Limb (tissue), 2 donors: ENCODE measurements at regions not wholly inside any gene's neighbourhood (a gene's known extent, or its start where the extent isn't known, plus 50 kb on each side); places are given as distances from the start of the nearest gene placed in this dataset.

Source experiments
- DNase-seq, 2 donors: peaks; one replicate each; pipeline ENCODE4 v3.0.0-alpha.2; 2016; ENCODE audit errors: extremely low spot score in 2 of 2

DNA sequence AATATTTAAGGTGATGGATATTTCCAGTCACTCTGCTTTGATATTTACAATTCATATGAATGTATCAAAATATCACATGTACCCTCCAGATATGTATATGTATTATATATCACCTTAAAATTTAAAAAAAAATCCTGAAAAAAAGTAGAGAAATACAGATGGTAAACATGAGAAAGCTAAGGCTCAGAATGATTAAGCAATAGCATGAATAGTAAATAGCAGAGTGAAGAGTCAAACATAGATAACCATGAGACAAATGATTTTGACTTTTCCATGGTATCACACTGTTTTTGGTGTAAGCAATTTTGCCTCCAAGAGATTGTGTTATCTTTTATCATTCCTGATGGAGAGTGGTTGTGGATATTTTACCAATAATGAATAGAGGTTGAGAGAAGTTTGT, 868.8 kb downstream of the CDH11 start:
- no peak for DNase-seq

DNA sequence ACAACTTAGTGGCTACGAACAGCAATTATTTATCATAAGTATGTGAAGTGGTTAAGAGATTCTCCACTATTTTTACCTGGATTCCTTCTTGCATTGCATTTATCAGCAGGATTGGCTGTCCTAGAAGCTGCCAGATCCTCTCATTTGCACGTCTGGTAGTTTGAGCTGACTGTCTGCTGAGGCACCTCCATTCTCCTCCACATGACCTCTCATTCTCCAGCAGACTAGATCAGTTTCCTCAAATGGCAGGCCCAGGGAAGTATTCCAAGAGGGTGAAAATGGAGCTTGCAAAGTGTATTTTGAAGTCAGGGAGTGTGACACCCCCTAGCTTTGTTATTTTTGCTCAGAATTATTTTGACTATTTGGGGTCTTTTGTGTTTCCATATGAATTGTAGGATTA, 870.1 kb downstream of the CDH11 start:
- DNase-seq = no peak

DNA sequence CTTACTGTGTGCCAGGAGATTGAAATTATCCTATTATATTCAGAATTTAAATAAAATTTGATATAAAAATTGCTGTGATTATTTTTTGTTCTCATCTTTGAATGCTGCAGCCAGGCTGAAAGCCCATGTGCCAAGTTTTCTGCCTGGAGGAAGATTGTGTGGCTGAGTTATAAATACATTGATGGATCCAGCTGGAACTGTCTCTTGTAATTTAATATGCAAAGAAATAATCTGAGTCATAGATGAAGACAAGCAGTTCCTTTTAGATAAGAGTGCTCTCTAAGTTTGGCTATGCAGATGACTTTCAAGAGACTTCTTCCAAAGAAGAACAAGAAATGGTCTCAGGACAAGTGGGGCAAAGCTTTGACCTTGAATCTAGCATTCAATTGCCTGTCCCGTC, 871.0 kb downstream of the CDH11 start:
- peak in 1 of 2 donors; percentile 7 for DNase-seq

DNA sequence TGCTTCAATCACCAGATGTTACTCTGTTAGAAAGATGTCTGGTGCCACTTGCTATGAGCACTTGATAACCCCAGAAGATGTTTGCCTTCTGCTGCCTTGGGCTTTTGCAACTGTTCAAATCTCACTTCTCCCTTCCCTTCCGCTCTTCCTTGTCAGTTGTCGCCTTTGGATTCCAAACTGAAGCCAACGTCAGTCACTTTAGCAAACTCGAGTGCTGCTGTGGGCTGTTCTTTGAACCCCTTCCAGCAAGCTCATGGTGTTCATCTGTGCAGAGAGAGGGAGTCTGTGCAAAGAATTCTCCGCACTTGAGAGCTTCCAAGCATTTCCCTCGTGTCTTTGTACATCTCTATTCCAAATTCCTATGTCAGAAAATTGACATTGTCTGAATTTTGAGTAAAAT, 879.4 kb downstream of the CDH11 start:
- peak in 1 of 2 donors; percentile 27 for DNase-seq

DNA sequence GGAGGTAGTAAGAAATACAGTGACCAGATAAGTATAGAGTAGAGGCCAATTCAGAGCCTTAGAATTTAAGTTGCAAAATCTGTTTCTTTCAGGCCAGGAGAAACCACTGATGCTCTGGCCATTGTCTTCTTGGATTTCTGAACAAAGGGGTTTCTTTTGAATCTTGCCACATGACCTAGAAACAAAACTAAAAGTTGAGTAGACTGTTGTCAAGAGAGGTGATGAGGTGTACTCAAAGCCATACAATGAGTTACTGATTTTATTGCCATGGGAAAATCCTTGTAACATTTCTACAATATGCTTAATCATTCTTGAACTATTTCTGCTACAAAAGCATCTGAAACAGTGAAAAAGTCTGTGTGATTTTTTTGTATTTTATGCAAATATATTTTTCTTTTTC, 881.3 kb downstream of the CDH11 start:
- no peak for DNase-seq

DNA sequence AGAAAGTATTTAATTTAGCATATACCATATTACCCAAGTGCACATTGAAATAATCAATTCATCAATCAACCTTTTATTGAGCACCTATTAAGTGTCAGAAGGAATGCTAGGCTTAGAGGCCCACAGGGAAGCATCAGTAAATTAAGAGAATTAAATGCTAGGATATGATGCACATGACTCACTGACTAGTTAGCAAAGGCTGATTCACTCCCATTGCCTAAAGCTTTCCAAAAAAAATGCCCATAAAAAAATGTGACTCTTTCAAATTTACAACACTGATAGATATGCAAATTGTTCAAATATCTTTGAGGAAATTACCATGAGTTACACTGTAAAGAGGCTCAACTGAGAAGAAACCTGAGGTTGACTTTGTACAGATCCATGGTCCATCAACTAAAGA, 883.3 kb downstream of the CDH11 start:
- DNase-seq = no peak

DNA sequence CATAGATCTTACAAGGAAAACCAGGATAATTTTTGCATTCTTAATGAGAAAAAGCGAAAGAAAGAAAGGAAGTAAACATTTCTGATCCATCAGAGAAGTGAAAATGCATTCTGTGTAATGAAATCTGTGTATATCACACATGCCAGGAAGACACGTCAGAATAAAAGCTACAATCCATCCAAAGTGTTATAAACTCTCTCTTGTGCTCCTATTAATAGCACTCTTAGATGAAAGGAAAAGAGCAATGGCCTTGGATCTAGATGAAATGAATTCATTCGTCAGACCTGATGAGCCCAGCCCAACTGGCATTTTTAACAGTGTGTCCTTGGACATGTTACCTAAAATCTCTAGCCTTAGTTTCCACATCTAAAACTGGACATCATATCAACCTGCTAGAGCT, 885.5 kb downstream of the CDH11 start:
- no peak for DNase-seq

DNA sequence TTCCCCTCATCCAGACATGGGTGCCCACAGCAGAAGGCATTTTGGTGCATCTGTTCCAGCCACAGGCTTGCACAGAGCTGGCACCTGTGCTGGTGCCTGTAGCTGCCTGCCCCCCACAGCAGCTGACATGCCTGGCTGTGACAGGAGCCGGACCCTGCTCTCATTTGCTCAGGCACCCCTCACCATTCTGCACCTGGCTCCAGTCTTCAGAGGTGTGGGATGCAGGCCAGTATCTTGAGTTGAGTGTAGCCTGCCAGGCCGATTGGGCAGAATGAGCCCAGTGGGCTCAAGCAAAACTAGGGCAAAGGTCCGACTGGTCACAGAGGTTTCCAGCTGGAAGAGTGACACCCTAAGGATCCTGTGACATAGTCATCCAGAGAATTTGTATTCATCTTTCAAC, 887.7 kb downstream of the CDH11 start:
- DNase-seq = no peak

DNA sequence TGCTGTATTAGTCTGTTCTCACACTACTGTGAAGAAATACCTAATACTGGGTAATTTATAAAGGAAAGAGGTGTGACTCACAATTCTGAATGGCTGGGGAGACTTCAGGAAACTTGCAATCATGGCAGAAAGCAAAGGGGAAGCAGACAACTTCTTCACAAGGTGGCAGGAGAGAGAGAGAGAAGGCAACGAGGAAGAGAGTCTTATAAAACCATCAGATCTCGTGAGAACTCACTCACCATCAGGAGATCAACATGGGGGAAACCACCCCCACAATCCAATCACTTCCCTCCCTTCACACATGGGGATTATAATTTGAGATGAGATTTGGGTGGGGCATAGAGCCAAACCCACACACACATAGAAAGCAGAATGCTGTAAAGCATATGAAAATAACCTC, 896.2 kb downstream of the CDH11 start:
- DNase-seq = no peak

DNA sequence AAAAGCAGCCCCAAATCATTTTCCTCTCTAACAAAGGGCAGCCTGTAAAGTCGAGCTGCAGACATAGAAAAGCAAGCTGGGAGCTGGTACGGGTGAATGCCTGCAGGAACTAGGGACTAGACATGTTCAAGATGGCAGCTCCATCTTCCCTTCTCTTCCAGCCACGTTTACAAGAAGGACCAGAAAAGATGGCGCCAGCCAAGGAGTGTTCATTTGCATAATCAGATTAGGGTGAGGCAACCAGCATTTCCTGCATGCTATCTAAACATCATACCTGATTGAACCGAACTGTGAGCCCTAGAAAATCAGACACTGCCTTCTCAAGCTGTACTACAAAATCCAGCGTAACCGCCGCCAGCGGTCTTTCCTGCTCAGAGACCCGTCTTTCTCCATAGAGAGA, 896.8 kb downstream of the CDH11 start:
- DNase-seq = no peak

DNA sequence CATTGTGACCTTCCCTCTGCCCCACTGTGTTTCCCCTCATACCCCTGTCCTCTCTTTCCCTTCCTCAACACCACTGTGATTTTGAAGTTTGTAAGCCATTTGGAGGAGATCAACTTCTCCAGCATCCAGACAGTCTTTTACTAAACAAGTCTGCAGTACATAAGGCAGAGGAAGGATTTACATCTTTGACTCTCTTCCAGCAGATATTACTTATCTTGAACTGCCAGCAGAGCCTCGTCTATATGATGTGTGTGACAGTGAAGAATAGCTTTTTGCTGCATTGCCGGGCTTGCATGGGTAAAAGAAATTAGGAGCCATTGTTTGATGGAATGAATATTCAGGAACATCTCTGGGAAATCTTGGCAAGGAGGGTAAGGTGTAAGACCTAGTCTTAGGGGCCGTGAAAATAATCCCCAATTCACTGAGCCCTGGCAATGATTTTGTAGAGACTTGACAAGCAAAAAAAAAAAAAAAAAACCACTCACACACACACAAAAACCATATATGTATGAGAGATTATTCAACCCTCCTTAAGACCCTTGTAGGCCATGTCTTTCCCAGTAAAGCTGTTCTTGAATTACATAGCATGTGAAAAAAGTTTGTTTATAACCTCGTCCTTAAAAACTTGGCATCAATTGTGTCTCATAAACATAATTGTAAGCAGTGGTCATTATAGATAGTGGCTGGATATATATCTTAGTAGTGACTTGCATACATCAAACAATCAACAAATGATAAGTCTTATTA, 903.9 kb downstream of the CDH11 start:
- no peak for DNase-seq

DNA sequence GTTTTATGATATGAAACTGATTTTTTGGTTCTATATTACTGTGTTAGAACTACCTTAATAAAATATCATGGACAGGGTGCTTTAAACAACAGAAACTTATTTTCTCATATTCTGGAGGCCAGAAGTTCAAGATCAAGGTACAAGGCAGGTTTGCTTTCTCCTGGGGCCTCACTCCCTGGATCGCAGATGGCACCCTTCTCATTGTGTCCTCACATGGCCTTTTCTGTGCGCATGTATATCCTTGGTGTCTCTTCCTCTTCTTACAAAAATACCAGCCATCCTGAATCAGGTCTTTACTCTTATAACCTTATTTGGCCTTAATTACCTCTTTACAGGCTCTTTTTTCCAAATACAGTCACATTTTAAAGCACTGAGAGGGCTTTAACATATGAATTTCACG, 906.1 kb downstream of the CDH11 start:
- no peak for DNase-seq

DNA sequence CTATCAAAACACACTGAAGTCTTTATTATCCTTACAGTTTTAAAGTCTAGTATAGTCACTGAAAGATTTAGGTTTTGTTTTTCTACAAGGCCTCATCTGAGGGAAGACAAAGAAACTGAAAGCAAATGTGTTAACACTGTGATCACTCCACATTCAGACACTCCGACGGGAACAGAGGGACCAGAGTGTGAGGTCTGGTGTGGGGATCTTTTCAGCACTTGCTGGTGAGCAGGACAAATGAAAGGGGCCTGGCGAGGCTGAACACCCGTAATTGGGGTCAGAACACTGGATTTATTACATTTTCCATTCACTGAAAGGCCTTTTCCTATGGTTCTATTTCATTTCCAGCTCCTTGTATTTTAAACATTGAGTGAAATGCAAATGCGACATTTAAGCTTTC, 910.5 kb downstream of the CDH11 start:
- no peak for DNase-seq

DNA sequence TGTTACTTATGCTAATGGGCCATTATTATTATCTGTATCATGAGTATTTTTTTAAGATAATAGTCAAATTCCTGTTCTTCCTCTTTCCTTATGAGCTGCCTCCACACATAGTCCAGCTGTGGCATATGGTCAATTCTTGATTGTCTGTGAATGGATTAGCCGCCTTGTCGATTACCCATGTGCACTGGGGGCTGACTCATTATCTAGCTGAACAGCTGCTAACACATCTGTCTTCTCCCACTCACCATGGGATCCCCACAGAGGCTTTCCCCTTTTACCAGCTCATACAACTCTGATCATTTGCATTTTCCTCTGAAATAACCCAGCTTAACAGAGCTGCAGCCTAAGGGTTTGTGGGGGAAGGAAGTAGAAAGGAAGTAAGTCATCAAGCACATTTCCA, 915.0 kb downstream of the CDH11 start:
- peak; percentile 13 to 28 for DNase-seq

DNA sequence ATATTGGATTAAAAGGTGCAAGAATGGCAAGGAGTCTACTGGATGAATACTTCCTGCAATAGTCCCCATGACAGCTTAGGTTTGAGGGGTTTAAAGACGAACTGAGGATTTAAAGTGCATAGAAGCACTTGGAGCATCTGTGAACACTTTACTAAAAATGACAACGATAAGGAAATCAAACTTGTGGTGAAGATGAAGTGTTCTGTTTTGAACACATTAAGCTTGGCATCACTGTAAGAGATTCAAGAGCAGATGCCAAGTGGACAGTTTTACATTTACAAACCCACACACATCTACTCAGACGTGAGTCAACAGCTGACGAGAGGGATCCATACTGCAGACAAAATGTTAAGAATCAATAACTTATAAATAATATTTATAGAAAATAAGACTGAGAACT, 918.7 kb downstream of the CDH11 start:
- no peak for DNase-seq

DNA sequence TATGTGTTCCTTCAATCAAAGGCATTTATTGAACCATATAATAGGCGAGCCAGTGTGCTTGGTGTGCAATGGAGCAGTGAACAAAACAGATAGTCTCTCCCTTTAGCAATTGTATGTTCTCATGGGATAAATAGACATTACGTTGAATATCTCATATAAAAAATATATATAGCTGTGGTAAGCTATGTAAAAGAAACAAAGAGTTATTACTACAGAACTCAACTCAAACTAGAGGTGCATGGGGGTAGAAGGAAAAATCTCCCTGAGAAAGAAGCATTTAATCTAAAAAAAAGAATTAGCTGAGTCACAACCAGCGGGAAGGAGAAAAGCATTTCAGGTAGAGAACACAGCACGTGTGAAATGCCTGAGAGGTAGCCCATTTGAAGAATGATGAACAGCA, 919.3 kb downstream of the CDH11 start:
- no peak for DNase-seq

DNA sequence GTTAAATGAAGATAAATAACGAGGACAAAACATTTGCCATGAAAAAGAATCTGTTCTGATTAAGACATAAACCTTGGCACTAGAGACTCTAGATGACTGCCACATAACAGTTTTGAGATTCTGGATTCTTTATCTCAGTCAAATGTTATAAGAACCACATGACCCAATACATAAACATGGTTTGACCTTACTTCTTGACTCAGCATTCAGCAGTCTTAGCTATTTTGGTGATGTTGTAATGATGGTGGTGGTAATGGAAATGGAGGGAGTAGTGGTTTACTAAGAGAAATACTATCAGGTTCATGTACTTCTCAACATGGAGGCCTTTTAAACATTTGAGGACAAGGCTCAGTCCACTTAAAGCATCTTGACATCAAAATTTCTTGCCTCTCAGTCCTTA, 925.4 kb downstream of the CDH11 start:
- DNase-seq = no peak

DNA sequence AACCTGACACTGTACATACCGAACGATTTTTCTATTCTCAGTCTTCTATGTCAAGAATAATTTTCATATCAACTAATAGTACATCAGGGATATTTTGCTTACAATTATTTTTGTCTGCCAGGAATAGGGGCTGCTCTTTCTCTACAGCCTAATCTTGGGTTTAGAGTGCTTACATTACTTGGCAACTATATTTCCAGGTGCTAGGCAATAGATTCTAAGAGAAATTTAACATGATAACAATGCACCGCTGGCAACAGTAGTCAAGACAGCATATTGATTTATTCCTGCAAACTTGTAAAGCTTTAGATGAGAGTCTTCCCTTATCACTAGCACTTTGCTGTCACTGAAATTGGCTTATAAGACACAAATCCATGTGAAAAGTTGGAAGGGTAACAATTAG, 935.9 kb downstream of the CDH11 start:
- DNase-seq = no peak

DNA sequence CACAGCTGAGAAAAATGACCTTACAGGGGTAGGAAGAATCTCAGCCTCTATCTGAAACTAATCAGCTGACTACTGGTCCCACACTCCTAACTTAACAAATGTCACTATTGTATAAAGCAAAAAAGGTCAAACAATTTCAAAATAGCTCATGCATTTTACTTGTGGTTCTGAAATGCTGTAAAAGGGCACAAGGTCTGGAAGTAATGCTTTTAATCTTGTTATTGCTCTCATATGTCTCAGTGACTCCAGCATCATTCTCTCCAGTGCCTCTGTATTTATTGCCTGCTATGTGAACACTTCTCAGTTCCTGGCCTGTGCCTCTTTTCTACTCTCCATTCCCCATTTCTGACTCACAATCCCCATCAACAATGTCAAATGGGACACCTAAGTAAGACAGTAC, 937.7 kb downstream of the CDH11 start:
- DNase-seq = no peak

DNA sequence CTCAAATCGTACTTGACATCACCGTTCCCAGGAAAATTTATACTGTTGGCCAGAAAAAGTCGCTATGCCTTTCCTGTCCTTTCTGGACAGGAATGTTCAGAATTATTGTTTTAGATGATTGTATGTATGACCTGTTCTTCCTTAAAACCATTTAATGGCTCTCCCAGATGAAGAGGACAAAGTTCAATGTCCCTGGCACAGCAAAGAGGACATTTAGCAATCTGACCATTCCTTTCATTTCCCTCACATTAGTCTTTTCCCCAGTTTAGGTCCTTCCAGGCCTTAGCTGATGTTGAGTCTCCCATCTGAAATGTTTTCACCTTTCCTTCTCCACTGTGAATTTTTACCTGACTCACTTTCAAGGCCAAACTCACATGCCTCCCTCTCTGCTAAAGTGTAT, 938.9 kb downstream of the CDH11 start:
- no peak for DNase-seq

DNA sequence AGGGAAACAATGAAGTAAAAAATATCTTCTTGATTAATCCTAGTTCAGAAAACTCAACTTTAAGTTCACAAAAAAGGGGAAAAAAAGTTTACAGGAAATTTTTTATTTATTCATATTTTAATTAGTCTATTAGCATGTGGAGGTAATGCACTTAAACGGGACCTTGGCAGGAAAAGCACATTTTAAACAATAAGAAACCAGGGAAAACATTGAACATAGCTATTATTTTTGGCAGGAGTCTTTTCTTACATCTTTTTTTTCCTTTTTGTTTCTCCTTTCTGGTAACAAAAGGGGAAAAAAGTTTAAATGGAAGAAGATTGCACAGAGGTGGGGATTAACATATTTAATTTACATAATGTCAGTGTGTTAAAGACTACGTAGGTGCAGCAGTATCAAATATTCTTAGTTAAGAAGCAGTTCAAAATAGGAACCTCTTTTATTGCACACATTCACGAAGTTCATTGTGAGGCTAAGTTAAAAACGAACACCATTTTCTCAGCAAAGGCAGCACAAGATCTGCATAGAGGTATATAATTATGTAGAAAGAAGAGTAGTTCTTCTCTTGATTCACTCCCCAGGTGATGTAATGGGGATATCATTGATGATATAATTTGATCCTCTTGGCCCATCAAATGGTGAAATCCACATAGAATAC, 940.5 kb downstream of the CDH11 start:
- no peak for DNase-seq

DNA sequence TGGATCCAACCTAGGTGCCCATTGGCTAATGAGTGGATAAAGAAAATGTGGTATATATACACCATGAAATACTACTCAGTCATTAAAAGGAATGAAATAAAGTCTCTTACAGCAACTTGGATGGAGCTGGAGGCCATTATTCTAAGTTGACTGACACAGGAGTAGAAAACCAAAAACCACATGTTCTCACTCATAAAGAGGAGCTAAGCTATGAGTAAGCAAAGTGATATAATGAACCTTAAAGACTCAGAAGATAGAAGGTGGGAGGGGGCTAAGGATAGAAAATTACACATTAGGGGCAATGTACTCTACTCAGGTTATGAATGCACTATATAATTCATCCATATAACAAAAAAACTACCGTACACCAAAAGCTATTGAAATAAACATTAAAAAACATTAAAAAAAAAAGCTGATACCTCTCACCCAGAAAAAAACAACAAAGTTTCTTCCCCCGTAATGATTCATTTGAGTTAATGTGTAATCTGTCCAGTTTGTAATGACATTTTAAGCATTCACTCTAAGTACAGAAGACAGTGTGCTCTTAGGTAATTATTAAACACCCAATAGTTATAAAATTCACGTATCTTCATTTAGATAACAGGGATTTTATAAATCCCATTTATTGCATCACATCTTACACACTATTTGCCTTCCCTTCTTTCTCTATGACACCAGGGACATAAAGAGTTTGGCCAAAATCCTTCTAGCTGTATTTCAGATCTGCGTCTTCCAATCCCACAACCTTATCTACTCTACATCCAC, 941.5 kb downstream of the CDH11 start:
- DNase-seq = no peak

DNA sequence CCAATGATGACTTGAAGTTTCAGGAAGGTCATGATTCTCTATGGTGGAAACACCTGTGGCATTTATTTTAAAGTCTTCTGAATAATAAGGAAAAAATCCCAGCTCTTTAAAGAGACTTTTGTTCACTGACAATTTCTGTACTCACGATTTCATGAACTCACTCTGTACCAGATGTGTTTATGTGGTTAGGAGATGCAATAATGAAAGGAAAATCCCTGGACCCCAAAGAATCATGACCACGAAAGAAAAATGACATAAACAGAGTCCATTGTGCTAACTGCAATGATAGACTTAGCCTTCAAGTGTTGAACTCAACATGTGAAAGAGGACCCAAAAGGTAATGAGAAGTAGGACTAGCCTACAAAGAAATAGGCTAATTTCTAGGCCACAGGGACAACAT, 947.5 kb downstream of the CDH11 start:
- no peak for DNase-seq
